ENCODE measurements at regions not wholly inside any gene's neighbourhood (a gene's known extent, or its start where the extent isn't known, plus 50 kb on each side); places are given as distances from the start of the nearest gene placed in this dataset.

- TF ChIP-seq CTCF (IDR thresholded peaks at IDR 0.05): no peak
- no peak for TF ChIP-seq POLR2A (IDR thresholded peaks at IDR 0.05)
Measured at GRCh38 chr15:96408591-96409183, 78.2 kb downstream of the NR2F2 start.
